ENCODE measurements at regions not wholly inside any gene's neighbourhood (a gene's known extent, or its start where the extent isn't known, plus 50 kb on each side); places are given as distances from the start of the nearest gene placed in this dataset.

DNA sequence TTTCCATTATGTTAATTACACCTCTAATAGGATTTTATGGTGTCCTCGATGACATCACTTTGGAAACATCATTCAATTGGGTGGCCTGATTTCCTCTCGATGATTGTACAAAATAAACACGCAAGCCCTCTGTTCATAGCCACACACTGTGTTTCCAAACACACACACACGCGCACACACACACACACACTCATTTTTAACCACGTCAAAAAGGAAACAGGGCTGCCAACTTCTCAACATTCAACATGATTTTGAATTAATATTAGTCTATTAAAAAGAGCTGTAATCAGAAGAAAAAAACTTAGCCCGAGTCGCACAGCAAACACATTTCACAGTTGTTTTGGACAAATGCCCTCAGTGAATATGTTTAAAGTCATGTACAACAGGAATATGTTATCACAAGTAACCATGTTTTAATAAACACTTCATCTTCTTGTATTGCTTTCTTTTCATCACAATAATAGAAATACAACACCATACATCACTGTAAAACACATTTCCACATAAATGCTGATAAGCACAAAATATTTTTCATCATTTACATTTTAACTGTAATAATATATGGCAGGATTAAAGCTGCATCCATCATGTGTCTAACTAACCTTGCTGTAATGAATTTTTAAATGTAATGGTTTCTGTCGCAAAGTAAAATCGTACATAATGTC, 219.1 kb upstream of the IRX3 start:
- Mint-ChIP-seq H3K4me3 (no peak overlapping the region), H3K27me3 (peaks cover 11% of the 10 kb centered on the region), H3K36me3 (ENCODE audit: low read depth) (no peaks in the 10 kb centered on the region), H3K27ac (no peak overlapping the region), H3K9me3 (no peaks in the 10 kb centered on the region), H3K4me1 (ENCODE audit: low read depth) (no peaks in the 10 kb centered on the region)
- TF ChIP-seq, protein P1, sequence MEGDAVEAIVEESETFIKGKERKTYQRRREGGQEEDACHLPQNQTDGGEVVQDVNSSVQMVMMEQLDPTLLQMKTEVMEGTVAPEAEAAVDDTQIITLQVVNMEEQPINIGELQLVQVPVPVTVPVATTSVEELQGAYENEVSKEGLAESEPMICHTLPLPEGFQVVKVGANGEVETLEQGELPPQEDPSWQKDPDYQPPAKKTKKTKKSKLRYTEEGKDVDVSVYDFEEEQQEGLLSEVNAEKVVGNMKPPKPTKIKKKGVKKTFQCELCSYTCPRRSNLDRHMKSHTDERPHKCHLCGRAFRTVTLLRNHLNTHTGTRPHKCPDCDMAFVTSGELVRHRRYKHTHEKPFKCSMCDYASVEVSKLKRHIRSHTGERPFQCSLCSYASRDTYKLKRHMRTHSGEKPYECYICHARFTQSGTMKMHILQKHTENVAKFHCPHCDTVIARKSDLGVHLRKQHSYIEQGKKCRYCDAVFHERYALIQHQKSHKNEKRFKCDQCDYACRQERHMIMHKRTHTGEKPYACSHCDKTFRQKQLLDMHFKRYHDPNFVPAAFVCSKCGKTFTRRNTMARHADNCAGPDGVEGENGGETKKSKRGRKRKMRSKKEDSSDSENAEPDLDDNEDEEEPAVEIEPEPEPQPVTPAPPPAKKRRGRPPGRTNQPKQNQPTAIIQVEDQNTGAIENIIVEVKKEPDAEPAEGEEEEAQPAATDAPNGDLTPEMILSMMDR (IDR thresholded peaks at IDR 0.05): no peak
- CTCF ChIA-PET: no interaction called here
- no peak for DNase-seq
- ATAC-seq: no peak
- POLR2A ChIA-PET: no interaction called here
- intact Hi-C loops (cut with micrococcal nuclease): no loop called here

DNA sequence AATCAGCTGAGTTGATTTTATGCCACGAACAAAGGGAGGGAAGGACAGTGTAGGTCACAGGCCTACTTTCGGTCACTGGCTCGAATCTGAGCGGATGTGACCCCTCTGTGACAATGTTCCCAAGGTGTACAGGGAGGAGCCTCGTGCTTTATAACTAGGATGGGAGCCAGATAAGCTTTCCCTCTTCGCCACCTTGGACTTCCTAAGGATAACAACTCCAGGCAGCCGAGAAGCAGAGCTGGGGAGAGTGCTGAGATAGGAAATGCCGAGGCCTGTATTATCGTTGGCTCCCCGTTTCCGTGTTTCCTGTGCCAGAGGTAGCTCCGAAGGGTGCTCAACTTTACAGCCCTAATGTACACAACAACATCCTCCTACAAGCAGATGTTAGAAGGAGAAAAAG, 217.8 kb upstream of the IRX3 start:
- ATAC-seq (no peak), DNase-seq (no peak)
- H3K27me3 Mint-ChIP-seq: peaks cover 8% of the 10 kb centered on the region
- TF ChIP-seq, protein P1 (IDR thresholded peaks at IDR 0.05): no peak
- POLR2A ChIA-PET: no interaction called here
- H3K36me3 Mint-ChIP-seq (ENCODE audit: low read depth): no peaks in the 10 kb centered on the region
- CTCF ChIA-PET: no interaction called here
- H3K4me1 Mint-ChIP-seq (ENCODE audit: low read depth): no peaks in the 10 kb centered on the region
- no peaks in the 10 kb centered on the region for H3K9me3 Mint-ChIP-seq
- no peak overlapping the region for H3K27ac Mint-ChIP-seq
- H3K4me3 Mint-ChIP-seq: no peak overlapping the region
- intact Hi-C loops (cut with micrococcal nuclease): no loop called here

DNA sequence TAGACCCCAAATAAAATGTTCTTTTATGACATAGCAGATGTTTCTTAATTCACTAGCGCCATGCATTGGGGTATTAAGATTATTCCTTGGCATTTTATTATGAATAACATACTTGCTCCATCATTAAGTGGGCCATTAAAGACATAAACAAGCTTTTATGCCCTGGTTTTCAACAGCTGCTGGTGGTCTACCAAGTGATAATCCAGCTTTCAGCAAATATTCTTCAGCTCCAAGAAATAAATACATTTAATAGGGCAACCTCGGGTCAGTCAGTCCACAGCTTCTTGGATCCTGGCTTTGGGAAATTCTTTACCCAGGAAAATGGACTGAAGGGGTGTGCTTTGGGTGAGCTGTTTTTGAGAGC, 217.3 kb upstream of the IRX3 start:
- no peaks in the 10 kb centered on the region for H3K36me3 Mint-ChIP-seq (ENCODE audit: low read depth)
- peaks cover 8% of the 10 kb centered on the region for H3K27me3 Mint-ChIP-seq
- ChIA-PET POLR2A (no interaction called here), CTCF (no interaction called here)
- TF ChIP-seq, protein P1 (IDR thresholded peaks at IDR 0.05): no peak
- intact Hi-C loops (cut with micrococcal nuclease): no loop called here
- no peaks in the 10 kb centered on the region for H3K9me3 Mint-ChIP-seq
- H3K4me3 Mint-ChIP-seq: no peak overlapping the region
- no peaks in the 10 kb centered on the region for H3K4me1 Mint-ChIP-seq (ENCODE audit: low read depth)
- H3K27ac Mint-ChIP-seq: no peak overlapping the region
- DNase-seq (no peak), ATAC-seq (no peak)

DNA sequence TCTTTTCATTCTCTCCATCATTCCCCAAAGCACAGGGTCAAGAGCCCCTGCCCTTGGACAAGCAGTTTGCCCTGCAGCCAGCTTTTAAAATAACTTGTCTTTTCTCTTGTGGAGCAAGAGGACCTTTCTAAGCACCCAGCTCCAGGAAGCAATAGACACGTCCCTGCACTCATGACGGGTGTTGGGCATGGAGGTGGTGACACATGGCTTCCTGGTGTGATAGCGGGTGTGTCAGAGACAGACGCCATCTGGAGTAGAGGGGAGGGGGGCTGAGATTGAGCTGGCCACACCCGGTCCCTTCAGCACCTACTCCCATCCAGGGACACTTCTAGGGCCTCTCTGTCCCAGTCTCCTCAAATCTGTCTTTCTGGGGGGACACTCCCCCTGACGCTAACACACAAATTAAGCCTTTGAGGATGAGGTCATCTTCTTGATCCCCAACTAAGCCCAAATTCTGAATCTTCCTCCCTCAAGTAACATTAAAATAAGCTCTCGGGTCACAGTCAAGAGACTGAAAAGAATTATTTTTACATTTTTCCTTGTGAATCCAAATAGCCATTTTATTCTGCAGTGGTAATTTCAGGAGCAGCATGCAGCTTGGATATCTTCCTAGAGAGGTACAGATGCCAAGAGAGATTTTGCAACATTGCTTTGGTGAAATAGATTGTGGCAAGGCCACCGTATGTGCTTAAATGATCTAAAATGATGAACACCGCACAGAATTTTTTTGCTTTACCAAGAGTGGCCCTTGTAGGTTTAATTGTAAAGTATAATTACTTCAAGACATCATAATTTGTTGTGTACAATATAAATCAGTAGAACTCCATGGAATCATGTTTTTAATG, 216.6 kb upstream of the IRX3 start:
- ChIA-PET CTCF (no interaction called here), POLR2A (no interaction called here)
- Mint-ChIP-seq H3K27ac (no peak overlapping the region), H3K4me3 (no peak overlapping the region), H3K27me3 (peaks cover 8% of the 10 kb centered on the region), H3K9me3 (no peaks in the 10 kb centered on the region), H3K36me3 (ENCODE audit: low read depth) (no peaks in the 10 kb centered on the region), H3K4me1 (ENCODE audit: low read depth) (no peaks in the 10 kb centered on the region)
- intact Hi-C loops (cut with micrococcal nuclease): no loop called here
- ATAC-seq (no peak), DNase-seq (no peak)
- TF ChIP-seq, protein P1 (IDR thresholded peaks at IDR 0.05): no peak

DNA sequence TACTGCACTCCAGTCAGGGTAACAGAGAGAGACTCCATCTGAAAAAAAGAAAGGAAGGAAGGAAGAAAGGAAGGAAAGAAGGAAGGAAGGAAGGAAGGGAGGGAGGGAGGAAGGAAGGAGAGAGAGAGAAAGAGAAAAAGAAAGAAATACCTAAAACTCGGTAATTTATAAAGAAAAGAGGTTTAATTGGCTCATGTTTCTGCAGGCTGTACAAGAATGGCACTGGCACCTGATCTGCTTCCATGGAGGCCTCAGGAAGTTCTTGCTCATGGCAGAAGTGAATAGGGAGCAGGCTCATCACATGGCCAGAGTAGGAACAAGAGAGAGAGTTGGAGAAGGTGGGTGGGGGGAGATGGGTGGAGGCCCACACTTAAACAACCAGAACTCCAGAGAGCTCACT, 215.2 kb upstream of the IRX3 start:
- no peaks in the 10 kb centered on the region for H3K36me3 Mint-ChIP-seq (ENCODE audit: low read depth)
- H3K27me3 Mint-ChIP-seq: peaks cover 5% of the 10 kb centered on the region
- ChIA-PET POLR2A (no interaction called here), CTCF (no interaction called here)
- no peaks in the 10 kb centered on the region for H3K4me1 Mint-ChIP-seq (ENCODE audit: low read depth)
- ATAC-seq (no peak), DNase-seq (no peak)
- peaks cover 6% of the 10 kb centered on the region for H3K9me3 Mint-ChIP-seq
- H3K27ac Mint-ChIP-seq: no peak overlapping the region
- TF ChIP-seq, protein P1 (IDR thresholded peaks at IDR 0.05): no peak
- intact Hi-C loops (cut with micrococcal nuclease): no loop called here
- no peak overlapping the region for H3K4me3 Mint-ChIP-seq
